HAP-1 (cell line): ENCODE measurements at regions not wholly inside any gene's neighbourhood (a gene's known extent, or its start where the extent isn't known, plus 50 kb on each side); places are given as distances from the start of the nearest gene placed in this dataset.

Source experiments
- DNase-seq, 2 experiments: peaks; one replicate each; pipeline ENCODE4 v3.0.0-alpha.2; 2016 to 2020; ENCODE audit warnings: low spot score in 2 of 2
- H3K27me3 ChIP-seq: fragments of 250-450 bp; sonication (Bioruptor Pico); 2 replicates; pipeline ENCODE4 v1.5.1; 2020; ENCODE audit warnings: low read depth, mild to moderate bottlenecking, moderate library complexity
- H3K36me3 ChIP-seq: fragments of 250-450 bp; sonication (Bioruptor Pico); replicated peaks from 2 replicates; pipeline ENCODE4 v1.5.1; 2020; ENCODE audit warnings: mild to moderate bottlenecking
- H3K4me1 ChIP-seq: fragments of 250-450 bp; sonication (Bioruptor Pico); 2 replicates; pipeline ENCODE4 v1.5.1; 2020; ENCODE audit warnings: mild to moderate bottlenecking
- H3K4me3 ChIP-seq: fragments of 250-450 bp; sonication (Bioruptor Pico); 2 replicates; pipeline ENCODE4 v1.5.1; 2020; ENCODE audit warnings: mild to moderate bottlenecking, moderate library complexity
- H3K9me3 ChIP-seq: fragments of 250-450 bp; sonication (Bioruptor Pico); 2 replicates; pipeline ENCODE4 v1.5.1; 2020; ENCODE audit warnings: mild to moderate bottlenecking, moderate library complexity
- in situ Hi-C: fragments of 300-500 bp; cut with MboI; formaldehyde crosslinking; loops from 3 replicates; pipeline ENCODE4 v1.14.3; 2020; ENCODE audit warnings: low sequenced_read_pairs, inconsistent platforms, mixed read lengths

GRCh38 chr3:23072693-23073092, 130.4 kb upstream of the UBE2E2 start:
- Histone ChIP-seq H3K9me3 (no peaks in the 10 kb centered on the region), H3K4me3 (no peak overlapping the region), H3K27me3 (peaks cover 3% of the 10 kb centered on the region; the same call in 1 of the 2 replicates), H3K36me3 (no peaks in the 10 kb centered on the region), H3K4me1 (no peaks in the 10 kb centered on the region)
- in situ Hi-C loops, result no loop called here
- DNase-seq, result no peak

GRCh38 chr3:23073724-23074305, 129.3 kb upstream of the UBE2E2 start:
- Histone ChIP-seq H3K27me3 (peaks cover 3% of the 10 kb centered on the region; the same call in 1 of the 2 replicates), H3K4me1 (no peaks in the 10 kb centered on the region), H3K9me3 (no peaks in the 10 kb centered on the region), H3K4me3 (no peak overlapping the region), H3K36me3 (no peaks in the 10 kb centered on the region)
- in situ Hi-C loops, result no loop called here
- DNase-seq, result no peak

GRCh38 chr3:23075496-23075895, 127.6 kb upstream of the UBE2E2 start:
- Histone ChIP-seq H3K36me3 (no peaks in the 10 kb centered on the region), H3K9me3 (no peaks in the 10 kb centered on the region), H3K4me3 (no peak overlapping the region), H3K4me1 (peaks cover 6% of the 10 kb centered on the region), H3K27me3 (peaks cover 3% of the 10 kb centered on the region; the same call in 1 of the 2 replicates)
- in situ Hi-C loops, result no loop called here
- no peak for DNase-seq

GRCh38 chr3:23076437-23076836, 126.7 kb upstream of the UBE2E2 start:
- H3K36me3 ChIP-seq, result no peaks in the 10 kb centered on the region
- H3K27me3 ChIP-seq, result peaks cover 3% of the 10 kb centered on the region; the same call in 1 of the 2 replicates
- DNase-seq, result no peak
- peaks cover 7% of the 10 kb centered on the region for H3K4me1 ChIP-seq
- in situ Hi-C loops, result no loop called here
- H3K9me3 ChIP-seq, result no peaks in the 10 kb centered on the region
- no peak overlapping the region for H3K4me3 ChIP-seq

- H3K27me3 ChIP-seq, result peaks cover 3% of the 10 kb centered on the region; the same call in 1 of the 2 replicates
- DNase-seq, result no peak
- in situ Hi-C loops, result no loop called here
Measured at GRCh38 chr3:23077126-23077525, 126.0 kb upstream of the UBE2E2 start.

GRCh38 chr3:23078735-23079134, 124.4 kb upstream of the UBE2E2 start:
- Histone ChIP-seq H3K27me3 (peaks cover 3% of the 10 kb centered on the region; the same call in 1 of the 2 replicates), H3K36me3 (no peaks in the 10 kb centered on the region), H3K4me3 (no peak overlapping the region), H3K9me3 (no peaks in the 10 kb centered on the region), H3K4me1 (peaks cover 7% of the 10 kb centered on the region)
- in situ Hi-C loops, result no loop called here
- DNase-seq, result no peak

More at GRCh38 chr3:23077126-23077525, 126.0 kb upstream of the UBE2E2 start:
- H3K9me3 ChIP-seq, result no peaks in the 10 kb centered on the region
- no peaks in the 10 kb centered on the region for H3K36me3 ChIP-seq
- H3K4me3 ChIP-seq, result no peak overlapping the region
- H3K4me1 ChIP-seq, result peaks cover 7% of the 10 kb centered on the region

- Histone ChIP-seq H3K4me1 (peaks cover 7% of the 10 kb centered on the region), H3K27me3 (no peaks in the 10 kb centered on the region), H3K36me3 (no peaks in the 10 kb centered on the region), H3K9me3 (no peaks in the 10 kb centered on the region), H3K4me3 (no peak overlapping the region)
- DNase-seq, result peak; percentile 67 to 72
- in situ Hi-C loops, result no loop called here
Measured at GRCh38 chr3:23079976-23080375, 123.2 kb upstream of the UBE2E2 start.

GRCh38 chr3:23083701-23084100, 119.4 kb upstream of the UBE2E2 start:
- no peak for DNase-seq
- Histone ChIP-seq H3K9me3 (no peaks in the 10 kb centered on the region), H3K36me3 (no peaks in the 10 kb centered on the region), H3K4me3 (no peak overlapping the region), H3K4me1 (peaks cover 7% of the 10 kb centered on the region), H3K27me3 (no peaks in the 10 kb centered on the region)
- in situ Hi-C loops, result no loop called here

- Histone ChIP-seq H3K27me3 (no peaks in the 10 kb centered on the region), H3K4me1 (peaks cover 7% of the 10 kb centered on the region), H3K9me3 (no peaks in the 10 kb centered on the region), H3K4me3 (no peak overlapping the region), H3K36me3 (no peaks in the 10 kb centered on the region)
- in situ Hi-C loops, result no loop called here
- no peak for DNase-seq
Measured at GRCh38 chr3:23084367-23084766, 118.8 kb upstream of the UBE2E2 start.

- Histone ChIP-seq H3K9me3 (no peaks in the 10 kb centered on the region), H3K4me1 (peaks cover 3% of the 10 kb centered on the region), H3K4me3 (no peak overlapping the region), H3K27me3 (no peaks in the 10 kb centered on the region), H3K36me3 (no peaks in the 10 kb centered on the region)
- in situ Hi-C loops, result no loop called here
- DNase-seq, result no peak
Measured at GRCh38 chr3:23085261-23085660, 117.9 kb upstream of the UBE2E2 start.

- in situ Hi-C loops, result no loop called here
Measured at GRCh38 chr3:23086331-23086730, 116.8 kb upstream of the UBE2E2 start.

GRCh38 chr3:23086831-23087230, 116.3 kb upstream of the UBE2E2 start:
- in situ Hi-C loops, result no loop called here
- no peaks in the 10 kb centered on the region for H3K27me3 ChIP-seq
- H3K36me3 ChIP-seq, result no peaks in the 10 kb centered on the region
- H3K4me3 ChIP-seq, result no peak overlapping the region
- no peak for DNase-seq
- H3K9me3 ChIP-seq, result no peaks in the 10 kb centered on the region
- H3K4me1 ChIP-seq, result no peaks in the 10 kb centered on the region

More at GRCh38 chr3:23086331-23086730, 116.8 kb upstream of the UBE2E2 start:
- Histone ChIP-seq H3K4me3 (no peak overlapping the region), H3K4me1 (no peaks in the 10 kb centered on the region), H3K27me3 (no peaks in the 10 kb centered on the region), H3K9me3 (no peaks in the 10 kb centered on the region), H3K36me3 (no peaks in the 10 kb centered on the region)
- DNase-seq, result no peak

- DNase-seq, result no peak
- Histone ChIP-seq H3K27me3 (peaks cover 6% of the 10 kb centered on the region; the same call in 1 of the 2 replicates), H3K36me3 (no peaks in the 10 kb centered on the region), H3K4me1 (no peaks in the 10 kb centered on the region), H3K4me3 (no peak overlapping the region), H3K9me3 (no peaks in the 10 kb centered on the region)
- in situ Hi-C loops, result no loop called here
Measured at GRCh38 chr3:23094412-23094811, 108.7 kb upstream of the UBE2E2 start.

- no peaks in the 10 kb centered on the region for H3K36me3 ChIP-seq
- peaks cover 6% of the 10 kb centered on the region; the same call in 1 of the 2 replicates for H3K27me3 ChIP-seq
- H3K9me3 ChIP-seq, result no peaks in the 10 kb centered on the region
- no peaks in the 10 kb centered on the region for H3K4me1 ChIP-seq
- no peak overlapping the region for H3K4me3 ChIP-seq
- in situ Hi-C loops, result no loop called here
- no peak for DNase-seq
Measured at GRCh38 chr3:23094890-23095462, 108.2 kb upstream of the UBE2E2 start.
